Caco-2 (cell line): ENCODE measurements at regions not wholly inside any gene's neighbourhood (a gene's known extent, or its start where the extent isn't known, plus 50 kb on each side); places are given as distances from the start of the nearest gene placed in this dataset.

Experiments used
- BruUV-seq: library from RNA; stranded (reverse); fragments of 400-500 nt; replicated peaks from 2 replicates; lab custom pipeline; 2021; lab: Mats Ljungman, UMichigan
- CTCF ChIA-PET: fragments of 300-600 bp; sonication (Branson Sonifier 250); formaldehyde crosslinking; loops from one replicate; lab custom pipeline; 2022; ENCODE audit warnings: antibody characterized with exemption; lab: Charles Lee
- POLR2A ChIA-PET: fragments of 300-600 bp; sonication (Branson Sonifier 250); formaldehyde crosslinking; loops from one replicate; lab custom pipeline; 2022; ENCODE audit warnings: antibody characterized with exemption; lab: Charles Lee
- DNase-seq, 2 experiments: peaks; one replicate each; pipeline versions ENCODE4 v3.0.0 to v3.0.0-alpha.2; 2020 to 2022
- H3K27me3 ChIP-seq: replicated peaks from 2 replicates; pipeline ENCODE4 v1.6.0; 2011; ENCODE audit warnings: low read length; ENCODE audit not compliant: control insufficient read depth, insufficient read depth
- H3K36me3 ChIP-seq: 2 replicates; pipeline ENCODE4 v1.5.1; 2011; ENCODE audit warnings: low read length; ENCODE audit not compliant: control insufficient read depth, insufficient read depth
- H3K4me1 ChIP-seq: fragments of 250-450 bp; sonication (Bioruptor Pico); 2 replicates; pipeline ENCODE4 v1.5.1; 2020; ENCODE audit warnings: mild to moderate bottlenecking
- H3K4me3 ChIP-seq: 2 replicates; pipeline ENCODE4 v1.5.1; 2011; ENCODE audit warnings: low read depth, mild to moderate bottlenecking, control low read depth, low read length
- H3K9me3 ChIP-seq: fragments of 250-450 bp; sonication (Bioruptor Pico); 2 replicates; pipeline ENCODE4 v1.5.1; 2020; ENCODE audit warnings: mild to moderate bottlenecking, moderate library complexity
- H3K27ac Mint-ChIP-seq: one replicate; pipeline ENCODE4 v1.8.0; 2022; ENCODE audit warnings: mixed read lengths; ENCODE audit not compliant: unreplicated experiment
- H3K27me3 Mint-ChIP-seq: one replicate; pipeline ENCODE4 v1.8.0; 2022; ENCODE audit warnings: mixed read lengths; ENCODE audit not compliant: insufficient read depth, unreplicated experiment
- H3K36me3 Mint-ChIP-seq: one replicate; pipeline ENCODE4 v1.8.0; 2022; ENCODE audit warnings: mild to moderate bottlenecking, mixed read lengths; ENCODE audit not compliant: insufficient read depth, unreplicated experiment
- H3K4me1 Mint-ChIP-seq: one replicate; pipeline ENCODE4 v1.8.0; 2022; ENCODE audit warnings: low read depth, mixed read lengths; ENCODE audit not compliant: unreplicated experiment
- H3K4me3 Mint-ChIP-seq: one replicate; pipeline ENCODE4 v1.8.0; 2022; ENCODE audit warnings: mild to moderate bottlenecking, moderate library complexity, mixed read lengths; ENCODE audit not compliant: unreplicated experiment
- H3K9me3 Mint-ChIP-seq: one replicate; pipeline ENCODE4 v1.8.0; 2022; ENCODE audit warnings: mixed read lengths; ENCODE audit not compliant: unreplicated experiment
- CTCF ChIP-seq, 2 experiments: fragments of 200-600 bp in 1 of 2; IDR thresholded peaks; 1 replicate in 1 of 2; 2 replicates in 1 of 2; pipeline versions ENCODE4 v1.5.1 to v1.8.0; 2011 to 2022; ENCODE audit warnings: antibody characterized with exemption in 1 of 2, control low read depth in 1 of 2, inconsistent platforms in 1 of 2, low read depth in 1 of 2, low read length in 1 of 2, mild to moderate bottlenecking in 1 of 2, moderate library complexity in 1 of 2; ENCODE audit not compliant: insufficient read depth in 1 of 2, severe bottlenecking in 1 of 2, unreplicated experiment in 1 of 2
- intact Hi-C: fragments of 100-400 bp; cut with micrococcal nuclease; formaldehyde crosslinking; loops from one replicate; pipeline ENCODE4 v1.10.0; 2022; ENCODE audit not compliant: unreplicated experiment

GRCh38 chr22:48241658-48242057 is 1479.2 kb downstream of the TBC1D22A start:
- CTCF ChIA-PET: no interaction called here
- DNase-seq: no peak
- Histone ChIP-seq H3K36me3 (no peaks in the 10 kb centered on the region), H3K9me3 (no peaks in the 10 kb centered on the region), H3K4me1 (no peaks in the 10 kb centered on the region), H3K27me3 (no peaks in the 10 kb centered on the region), H3K4me3 (no peak overlapping the region)
- TF ChIP-seq CTCF (IDR thresholded peaks at IDR 0.05; ENCODE audit: insufficient read depth in 1 of 2, low read depth in 1 of 2, low read length in 1 of 2, severe bottlenecking in 1 of 2, unreplicated experiment in 1 of 2): no peak
- intact Hi-C loops: no loop called here
- Mint-ChIP-seq H3K27ac (no peak overlapping the region), H3K4me3 (no peak overlapping the region), H3K4me1 (no peaks in the 10 kb centered on the region), H3K27me3 (peaks cover 8% of the 10 kb centered on the region), H3K36me3 (no peaks in the 10 kb centered on the region), H3K9me3 (no peaks in the 10 kb centered on the region)
- no TSS peak for BruUV-seq
- POLR2A ChIA-PET: no interaction called here

- no peak for DNase-seq
- Mint-ChIP-seq H3K4me3 (no peak overlapping the region), H3K9me3 (no peaks in the 10 kb centered on the region), H3K36me3 (no peaks in the 10 kb centered on the region), H3K27ac (no peak overlapping the region), H3K4me1 (no peaks in the 10 kb centered on the region), H3K27me3 (peaks cover 4% of the 10 kb centered on the region)
- TF ChIP-seq CTCF (IDR thresholded peaks at IDR 0.05; ENCODE audit: insufficient read depth in 1 of 2, low read depth in 1 of 2, low read length in 1 of 2, severe bottlenecking in 1 of 2, unreplicated experiment in 1 of 2): no peak
- no peaks in the 10 kb centered on the region for H3K9me3 ChIP-seq
- no peak overlapping the region for H3K4me3 ChIP-seq
- no peaks in the 10 kb centered on the region for H3K4me1 ChIP-seq
- POLR2A ChIA-PET: no interaction called here
- CTCF ChIA-PET: no interaction called here
- H3K27me3 ChIP-seq: no peaks in the 10 kb centered on the region
- intact Hi-C loops: no loop called here
- no TSS peak for BruUV-seq
- H3K36me3 ChIP-seq: no peaks in the 10 kb centered on the region
Measured at GRCh38 chr22:48240935-48241230, 1478.4 kb downstream of the TBC1D22A start.

GRCh38 chr22:48240148-48240934 is 1477.9 kb downstream of the TBC1D22A start:
- ChIA-PET CTCF (no interaction called here), POLR2A (no interaction called here)
- intact Hi-C loops: no loop called here
- TF ChIP-seq CTCF (IDR thresholded peaks at IDR 0.05; ENCODE audit: insufficient read depth in 1 of 2, low read depth in 1 of 2, low read length in 1 of 2, severe bottlenecking in 1 of 2, unreplicated experiment in 1 of 2): no peak
- Mint-ChIP-seq H3K27me3 (peaks cover 4% of the 10 kb centered on the region), H3K4me3 (no peak overlapping the region), H3K9me3 (peaks cover 3% of the 10 kb centered on the region), H3K36me3 (no peaks in the 10 kb centered on the region), H3K4me1 (no peaks in the 10 kb centered on the region), H3K27ac (no peak overlapping the region)
- no peaks in the 10 kb centered on the region for H3K27me3 ChIP-seq
- H3K36me3 ChIP-seq: no peaks in the 10 kb centered on the region
- no peaks in the 10 kb centered on the region for H3K4me1 ChIP-seq
- BruUV-seq: no TSS peak
- no peak for DNase-seq
- no peak overlapping the region for H3K4me3 ChIP-seq
- no peaks in the 10 kb centered on the region for H3K9me3 ChIP-seq
